ENCODE measurements at regions not wholly inside any gene's neighbourhood (a gene's known extent, or its start where the extent isn't known, plus 50 kb on each side); places are given as distances from the start of the nearest gene placed in this dataset.

DNA sequence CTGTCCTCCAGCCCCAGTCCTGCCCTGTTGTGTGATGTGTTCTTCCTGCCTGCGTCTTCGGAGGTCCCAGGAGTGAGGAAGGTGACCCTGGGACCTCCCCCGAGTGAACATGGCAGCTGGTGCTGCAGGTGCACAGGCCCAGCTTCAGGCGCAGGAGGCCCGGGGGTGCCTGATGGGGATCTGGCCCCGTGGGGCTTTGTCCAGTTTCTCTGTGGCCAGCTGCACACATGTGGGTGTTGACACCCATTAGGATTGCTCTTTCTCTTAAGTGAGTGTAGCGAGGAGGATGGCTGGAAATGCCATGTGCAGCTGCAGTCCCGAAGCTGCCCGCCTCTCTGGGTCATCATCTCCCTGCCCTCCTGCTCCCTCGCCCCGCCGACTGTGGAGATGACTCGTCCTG lies 1279.7 kb downstream of the BRD1 start (continued):
- TF ChIP-seq EZH2phosphoT487 (IDR thresholded peaks at IDR 0.05; ENCODE audit: unreplicated experiment), result no peak

DNA sequence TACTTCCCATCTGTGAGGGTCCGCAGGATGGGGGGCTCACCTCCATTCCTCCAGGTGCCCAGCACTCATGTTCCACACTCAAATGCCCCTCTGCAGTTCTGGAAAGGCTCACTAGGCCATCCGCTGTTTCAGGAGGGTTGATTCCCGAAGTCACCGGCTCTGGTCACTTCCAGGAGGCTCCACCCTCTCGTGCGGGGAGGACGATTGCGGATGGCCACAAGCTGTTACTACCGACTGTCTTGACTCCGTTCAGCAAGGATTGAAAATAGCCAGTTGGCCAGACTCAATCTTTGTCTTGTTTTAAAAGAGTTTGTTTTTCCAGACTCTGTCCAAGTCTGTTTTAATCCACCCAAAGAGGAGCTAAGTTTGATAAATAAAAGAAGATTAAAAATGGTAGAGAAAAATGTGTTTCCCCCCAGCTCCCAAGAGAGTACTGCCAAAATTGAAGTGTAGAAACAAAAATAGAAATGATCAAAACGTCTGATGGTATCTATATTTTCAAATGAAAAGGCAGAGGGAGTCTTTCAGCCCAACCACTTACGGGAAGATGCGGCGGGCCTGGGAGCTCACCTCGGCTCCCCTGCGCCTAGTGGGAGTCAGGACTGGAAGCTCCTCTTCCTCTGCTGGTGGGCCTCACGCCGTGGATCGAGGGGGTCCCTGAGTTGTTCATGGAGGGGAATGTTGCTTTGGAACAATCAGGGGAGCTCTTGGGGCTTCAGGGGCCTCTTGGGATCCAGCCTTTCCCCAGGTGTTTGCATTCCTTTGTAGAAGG lies 1280.8 kb downstream of the BRD1 start:
- H3K4me1 Mint-ChIP-seq, result peaks cover 10% of the 10 kb centered on the region
- Histone ChIP-seq H3K4me2 (no peak overlapping the region), H3F3A (replicated peaks; ENCODE audit: low read depth) (no peaks in the 10 kb centered on the region), H4K20me1 (replicated peaks; ENCODE audit: insufficient read depth) (no peaks in the 10 kb centered on the region), H3K36me3 (ENCODE audit: insufficient read depth) (no peaks in the 10 kb centered on the region), H3K79me2 (replicated peaks; ENCODE audit: insufficient read depth) (no peaks in the 10 kb centered on the region), H3K27ac (ENCODE audit: low read depth) (no peak overlapping the region), H3K27me3 (ENCODE audit: insufficient read depth) (no peaks in the 10 kb centered on the region), H3K9me2 (ENCODE audit: insufficient read depth) (no peaks in the 10 kb centered on the region), H3K4me3 (no peak overlapping the region), H2AFZ (no peak overlapping the region), H3K4me1 (ENCODE audit: insufficient read depth) (no peaks in the 10 kb centered on the region)
- no peak for DNase-seq (ENCODE audit: low spot score)
- no peak overlapping the region for H3K4me3 Mint-ChIP-seq
- no peak overlapping the region for H3K27ac Mint-ChIP-seq
- no peaks in the 10 kb centered on the region for H3K9me3 Mint-ChIP-seq
- ATAC-seq, result no peak
- peaks cover 4% of the 10 kb centered on the region for H3K27me3 Mint-ChIP-seq (ENCODE audit: insufficient read depth, low read depth, poor library complexity)
- no peaks in the 10 kb centered on the region; the same call in 2 of the 3 replicates for H3K36me3 Mint-ChIP-seq (ENCODE audit: low read depth)
- no peak for TF ChIP-seq CREB1 (CRISPR knock-in tag; IDR thresholded peaks at IDR 0.05; ENCODE audit: low read depth)
- TF ChIP-seq, protein P1, sequence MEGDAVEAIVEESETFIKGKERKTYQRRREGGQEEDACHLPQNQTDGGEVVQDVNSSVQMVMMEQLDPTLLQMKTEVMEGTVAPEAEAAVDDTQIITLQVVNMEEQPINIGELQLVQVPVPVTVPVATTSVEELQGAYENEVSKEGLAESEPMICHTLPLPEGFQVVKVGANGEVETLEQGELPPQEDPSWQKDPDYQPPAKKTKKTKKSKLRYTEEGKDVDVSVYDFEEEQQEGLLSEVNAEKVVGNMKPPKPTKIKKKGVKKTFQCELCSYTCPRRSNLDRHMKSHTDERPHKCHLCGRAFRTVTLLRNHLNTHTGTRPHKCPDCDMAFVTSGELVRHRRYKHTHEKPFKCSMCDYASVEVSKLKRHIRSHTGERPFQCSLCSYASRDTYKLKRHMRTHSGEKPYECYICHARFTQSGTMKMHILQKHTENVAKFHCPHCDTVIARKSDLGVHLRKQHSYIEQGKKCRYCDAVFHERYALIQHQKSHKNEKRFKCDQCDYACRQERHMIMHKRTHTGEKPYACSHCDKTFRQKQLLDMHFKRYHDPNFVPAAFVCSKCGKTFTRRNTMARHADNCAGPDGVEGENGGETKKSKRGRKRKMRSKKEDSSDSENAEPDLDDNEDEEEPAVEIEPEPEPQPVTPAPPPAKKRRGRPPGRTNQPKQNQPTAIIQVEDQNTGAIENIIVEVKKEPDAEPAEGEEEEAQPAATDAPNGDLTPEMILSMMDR (conservative IDR thresholded peaks at IDR 0.05; ENCODE audit: low read depth in 2 of 2), result no peak
- TF ChIP-seq STAT1 (IDR thresholded peaks at IDR 0.05; ENCODE audit: unreplicated experiment), result no peak
- TF ChIP-seq POLR2AphosphoS5 (IDR thresholded peaks at IDR 0.05; ENCODE audit: low read depth), result no peak
- TF ChIP-seq, protein P2, sequence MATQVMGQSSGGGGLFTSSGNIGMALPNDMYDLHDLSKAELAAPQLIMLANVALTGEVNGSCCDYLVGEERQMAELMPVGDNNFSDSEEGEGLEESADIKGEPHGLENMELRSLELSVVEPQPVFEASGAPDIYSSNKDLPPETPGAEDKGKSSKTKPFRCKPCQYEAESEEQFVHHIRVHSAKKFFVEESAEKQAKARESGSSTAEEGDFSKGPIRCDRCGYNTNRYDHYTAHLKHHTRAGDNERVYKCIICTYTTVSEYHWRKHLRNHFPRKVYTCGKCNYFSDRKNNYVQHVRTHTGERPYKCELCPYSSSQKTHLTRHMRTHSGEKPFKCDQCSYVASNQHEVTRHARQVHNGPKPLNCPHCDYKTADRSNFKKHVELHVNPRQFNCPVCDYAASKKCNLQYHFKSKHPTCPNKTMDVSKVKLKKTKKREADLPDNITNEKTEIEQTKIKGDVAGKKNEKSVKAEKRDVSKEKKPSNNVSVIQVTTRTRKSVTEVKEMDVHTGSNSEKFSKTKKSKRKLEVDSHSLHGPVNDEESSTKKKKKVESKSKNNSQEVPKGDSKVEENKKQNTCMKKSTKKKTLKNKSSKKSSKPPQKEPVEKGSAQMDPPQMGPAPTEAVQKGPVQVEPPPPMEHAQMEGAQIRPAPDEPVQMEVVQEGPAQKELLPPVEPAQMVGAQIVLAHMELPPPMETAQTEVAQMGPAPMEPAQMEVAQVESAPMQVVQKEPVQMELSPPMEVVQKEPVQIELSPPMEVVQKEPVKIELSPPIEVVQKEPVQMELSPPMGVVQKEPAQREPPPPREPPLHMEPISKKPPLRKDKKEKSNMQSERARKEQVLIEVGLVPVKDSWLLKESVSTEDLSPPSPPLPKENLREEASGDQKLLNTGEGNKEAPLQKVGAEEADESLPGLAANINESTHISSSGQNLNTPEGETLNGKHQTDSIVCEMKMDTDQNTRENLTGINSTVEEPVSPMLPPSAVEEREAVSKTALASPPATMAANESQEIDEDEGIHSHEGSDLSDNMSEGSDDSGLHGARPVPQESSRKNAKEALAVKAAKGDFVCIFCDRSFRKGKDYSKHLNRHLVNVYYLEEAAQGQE (IDR thresholded peaks at IDR 0.05; ENCODE audit: unreplicated experiment), result no peak
- no peak for TF ChIP-seq ZNF114 (CRISPR knock-in tag; IDR thresholded peaks at IDR 0.05)
- TF ChIP-seq, protein P3, sequence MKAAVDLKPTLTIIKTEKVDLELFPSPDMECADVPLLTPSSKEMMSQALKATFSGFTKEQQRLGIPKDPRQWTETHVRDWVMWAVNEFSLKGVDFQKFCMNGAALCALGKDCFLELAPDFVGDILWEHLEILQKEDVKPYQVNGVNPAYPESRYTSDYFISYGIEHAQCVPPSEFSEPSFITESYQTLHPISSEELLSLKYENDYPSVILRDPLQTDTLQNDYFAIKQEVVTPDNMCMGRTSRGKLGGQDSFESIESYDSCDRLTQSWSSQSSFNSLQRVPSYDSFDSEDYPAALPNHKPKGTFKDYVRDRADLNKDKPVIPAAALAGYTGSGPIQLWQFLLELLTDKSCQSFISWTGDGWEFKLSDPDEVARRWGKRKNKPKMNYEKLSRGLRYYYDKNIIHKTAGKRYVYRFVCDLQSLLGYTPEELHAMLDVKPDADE (IDR thresholded peaks at IDR 0.05), result no peak
- TF ChIP-seq EZH2 (IDR thresholded peaks at IDR 0.05; ENCODE audit: low read depth, unreplicated experiment), result no peak
- no peak for TF ChIP-seq NANOG (IDR thresholded peaks at IDR 0.05; ENCODE audit: borderline replicate concordance)
- TF ChIP-seq ZNF331 (CRISPR knock-in tag; IDR thresholded peaks at IDR 0.05; ENCODE audit: low read depth), result no peak
- TF ChIP-seq ZNF462 (CRISPR knock-in tag; IDR thresholded peaks at IDR 0.05), result no peak
- no peak for TF ChIP-seq EZH2phosphoT487 (IDR thresholded peaks at IDR 0.05; ENCODE audit: unreplicated experiment)

Measured in GM23338 (cell line).